ENCODE measurements at regions not wholly inside any gene's neighbourhood (a gene's known extent, or its start where the extent isn't known, plus 50 kb on each side); places are given as distances from the start of the nearest gene placed in this dataset.

- TF ChIP-seq CTCF (IDR thresholded peaks at IDR 0.05), result no peak
- no peak for TF ChIP-seq EZH2 (IDR thresholded peaks at IDR 0.05)
Observed at GRCh38 chr7:10474048-10474447, 499.6 kb upstream of the PHF14 start.
